Neural cell (in vitro differentiated cells): ENCODE measurements at regions not wholly inside any gene's neighbourhood (a gene's known extent, or its start where the extent isn't known, plus 50 kb on each side); places are given as distances from the start of the nearest gene placed in this dataset.

Experiments used
- EP300 ChIP-seq: fragments of 450-650 bp; conservative IDR thresholded peaks from 2 replicates; pipeline ENCODE4 v1.6.1; 2014; ENCODE audit warnings: antibody characterized with exemption, mild to moderate bottlenecking, moderate library complexity; ENCODE audit not compliant: poor library complexity, severe bottlenecking
- EZH2 ChIP-seq: fragments of 200-600, 300-800 bp; shearing (Covaris generic), sonication (generic); IDR thresholded peaks from 2 replicates; pipeline ENCODE4 v1.6.1; 2014; ENCODE audit warnings: antibody characterized with exemption, low read length, borderline replicate concordance, mild to moderate bottlenecking; ENCODE audit not compliant: insufficient read depth, poor library complexity, severe bottlenecking
- MXI1 ChIP-seq: fragments of 450-650 bp; conservative IDR thresholded peaks from 2 replicates; pipeline ENCODE4 v1.6.1; 2014; ENCODE audit warnings: antibody characterized with exemption, mild to moderate bottlenecking; ENCODE audit not compliant: poor library complexity, severe bottlenecking
- POLR2AphosphoS5 ChIP-seq: IDR thresholded peaks from 2 replicates; pipeline ENCODE4 v1.6.1; 2012
- RAD21 ChIP-seq: fragments of 450-650 bp; conservative IDR thresholded peaks from 2 replicates; pipeline ENCODE4 v1.6.1; 2014; ENCODE audit warnings: antibody characterized with exemption, mild to moderate bottlenecking, moderate library complexity
- TAF1 ChIP-seq: IDR thresholded peaks from 2 replicates; pipeline ENCODE4 v1.6.1; 2012; ENCODE audit warnings: low read depth
- TF ChIP-seq, protein P1 (sequence below): fragments of 450-650 bp; IDR thresholded peaks from 2 replicates; pipeline ENCODE4 v1.5.1; 2014; ENCODE audit warnings: antibody characterized with exemption, mild to moderate bottlenecking, moderate library complexity; ENCODE audit not compliant: poor library complexity, severe bottlenecking
- TF ChIP-seq, protein P2 (sequence below): IDR thresholded peaks from 2 replicates; pipeline ENCODE4 v1.6.1; 2012; ENCODE audit warnings: borderline replicate concordance

DNA sequence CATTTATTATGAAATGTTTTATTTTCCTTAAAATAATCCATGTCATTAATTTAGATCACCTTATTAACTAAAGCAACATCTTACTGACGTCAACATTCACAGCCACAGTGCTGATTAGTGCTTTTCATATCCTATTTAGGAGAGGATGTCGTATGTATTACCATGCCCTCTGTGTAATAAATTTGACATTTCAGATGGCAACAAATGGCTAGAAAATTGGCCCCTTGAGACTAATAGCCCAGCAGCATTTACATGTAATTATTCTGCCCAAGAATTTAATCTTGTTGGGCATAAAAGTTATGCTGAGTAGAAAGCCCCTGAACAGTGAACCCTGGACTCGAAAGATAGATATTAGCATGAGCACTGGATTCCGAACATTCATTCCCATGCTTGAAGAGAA, 391.2 kb downstream of the PRELID2 start:
- TF ChIP-seq, protein P1, sequence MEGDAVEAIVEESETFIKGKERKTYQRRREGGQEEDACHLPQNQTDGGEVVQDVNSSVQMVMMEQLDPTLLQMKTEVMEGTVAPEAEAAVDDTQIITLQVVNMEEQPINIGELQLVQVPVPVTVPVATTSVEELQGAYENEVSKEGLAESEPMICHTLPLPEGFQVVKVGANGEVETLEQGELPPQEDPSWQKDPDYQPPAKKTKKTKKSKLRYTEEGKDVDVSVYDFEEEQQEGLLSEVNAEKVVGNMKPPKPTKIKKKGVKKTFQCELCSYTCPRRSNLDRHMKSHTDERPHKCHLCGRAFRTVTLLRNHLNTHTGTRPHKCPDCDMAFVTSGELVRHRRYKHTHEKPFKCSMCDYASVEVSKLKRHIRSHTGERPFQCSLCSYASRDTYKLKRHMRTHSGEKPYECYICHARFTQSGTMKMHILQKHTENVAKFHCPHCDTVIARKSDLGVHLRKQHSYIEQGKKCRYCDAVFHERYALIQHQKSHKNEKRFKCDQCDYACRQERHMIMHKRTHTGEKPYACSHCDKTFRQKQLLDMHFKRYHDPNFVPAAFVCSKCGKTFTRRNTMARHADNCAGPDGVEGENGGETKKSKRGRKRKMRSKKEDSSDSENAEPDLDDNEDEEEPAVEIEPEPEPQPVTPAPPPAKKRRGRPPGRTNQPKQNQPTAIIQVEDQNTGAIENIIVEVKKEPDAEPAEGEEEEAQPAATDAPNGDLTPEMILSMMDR, result no peak
- TF ChIP-seq POLR2AphosphoS5, result no peak
- no peak for TF ChIP-seq TAF1
- no peak for TF ChIP-seq MXI1
- TF ChIP-seq, protein P2, sequence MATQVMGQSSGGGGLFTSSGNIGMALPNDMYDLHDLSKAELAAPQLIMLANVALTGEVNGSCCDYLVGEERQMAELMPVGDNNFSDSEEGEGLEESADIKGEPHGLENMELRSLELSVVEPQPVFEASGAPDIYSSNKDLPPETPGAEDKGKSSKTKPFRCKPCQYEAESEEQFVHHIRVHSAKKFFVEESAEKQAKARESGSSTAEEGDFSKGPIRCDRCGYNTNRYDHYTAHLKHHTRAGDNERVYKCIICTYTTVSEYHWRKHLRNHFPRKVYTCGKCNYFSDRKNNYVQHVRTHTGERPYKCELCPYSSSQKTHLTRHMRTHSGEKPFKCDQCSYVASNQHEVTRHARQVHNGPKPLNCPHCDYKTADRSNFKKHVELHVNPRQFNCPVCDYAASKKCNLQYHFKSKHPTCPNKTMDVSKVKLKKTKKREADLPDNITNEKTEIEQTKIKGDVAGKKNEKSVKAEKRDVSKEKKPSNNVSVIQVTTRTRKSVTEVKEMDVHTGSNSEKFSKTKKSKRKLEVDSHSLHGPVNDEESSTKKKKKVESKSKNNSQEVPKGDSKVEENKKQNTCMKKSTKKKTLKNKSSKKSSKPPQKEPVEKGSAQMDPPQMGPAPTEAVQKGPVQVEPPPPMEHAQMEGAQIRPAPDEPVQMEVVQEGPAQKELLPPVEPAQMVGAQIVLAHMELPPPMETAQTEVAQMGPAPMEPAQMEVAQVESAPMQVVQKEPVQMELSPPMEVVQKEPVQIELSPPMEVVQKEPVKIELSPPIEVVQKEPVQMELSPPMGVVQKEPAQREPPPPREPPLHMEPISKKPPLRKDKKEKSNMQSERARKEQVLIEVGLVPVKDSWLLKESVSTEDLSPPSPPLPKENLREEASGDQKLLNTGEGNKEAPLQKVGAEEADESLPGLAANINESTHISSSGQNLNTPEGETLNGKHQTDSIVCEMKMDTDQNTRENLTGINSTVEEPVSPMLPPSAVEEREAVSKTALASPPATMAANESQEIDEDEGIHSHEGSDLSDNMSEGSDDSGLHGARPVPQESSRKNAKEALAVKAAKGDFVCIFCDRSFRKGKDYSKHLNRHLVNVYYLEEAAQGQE, result no peak
- no peak for TF ChIP-seq RAD21
- no peak for TF ChIP-seq EZH2
- TF ChIP-seq EP300, result no peak
